Breast epithelium (tissue), 3 donors: ENCODE measurements at regions not wholly inside any gene's neighbourhood (a gene's known extent, or its start where the extent isn't known, plus 50 kb on each side); places are given as distances from the start of the nearest gene placed in this dataset.

Experiments used
- POLR2A ChIP-seq: fragments of 450-650 bp; IDR thresholded peaks from one replicate; pipeline ENCODE4 v1.6.1; 2016; ENCODE audit warnings: antibody characterized with exemption, mild to moderate bottlenecking, moderate library complexity
- POLR2AphosphoS5 ChIP-seq, 3 donors: sonication (generic); formaldehyde crosslinking; IDR thresholded peaks; one replicate each; pipeline ENCODE4 v1.6.1; 2017; ENCODE audit warnings: antibody characterized with exemption in 3 of 3
- TF ChIP-seq, protein P1 (sequence below), 3 donors: fragments of 450-650 bp; IDR thresholded peaks; one replicate each; pipeline ENCODE4 v1.5.1; 2016 to 2017; ENCODE audit warnings: antibody characterized with exemption in 3 of 3, mild to moderate bottlenecking in 3 of 3, moderate library complexity in 3 of 3

DNA sequence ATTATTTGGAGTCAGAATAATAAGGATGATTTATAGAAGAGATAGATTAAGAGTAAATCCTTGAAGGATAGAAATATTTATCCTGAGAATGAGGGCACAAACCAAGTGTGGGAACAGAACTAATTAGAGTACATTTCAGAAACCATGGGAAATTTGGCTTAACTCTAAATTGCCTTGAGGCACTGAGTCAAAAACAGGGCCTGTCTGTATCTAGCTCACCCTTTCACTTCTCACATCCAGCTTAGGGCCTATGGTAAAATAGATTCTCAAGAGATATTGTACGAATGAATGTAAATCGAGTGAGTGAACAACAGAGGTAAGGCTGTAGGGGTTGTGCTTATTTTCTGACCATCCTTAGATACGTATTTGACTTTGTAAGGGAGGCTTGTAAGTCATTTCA lies 586.1 kb upstream of the DPPA4 start:
- TF ChIP-seq POLR2A, result no peak
- TF ChIP-seq POLR2AphosphoS5 (IDR thresholded peaks at IDR 0.05), result no peak
- TF ChIP-seq, protein P1, sequence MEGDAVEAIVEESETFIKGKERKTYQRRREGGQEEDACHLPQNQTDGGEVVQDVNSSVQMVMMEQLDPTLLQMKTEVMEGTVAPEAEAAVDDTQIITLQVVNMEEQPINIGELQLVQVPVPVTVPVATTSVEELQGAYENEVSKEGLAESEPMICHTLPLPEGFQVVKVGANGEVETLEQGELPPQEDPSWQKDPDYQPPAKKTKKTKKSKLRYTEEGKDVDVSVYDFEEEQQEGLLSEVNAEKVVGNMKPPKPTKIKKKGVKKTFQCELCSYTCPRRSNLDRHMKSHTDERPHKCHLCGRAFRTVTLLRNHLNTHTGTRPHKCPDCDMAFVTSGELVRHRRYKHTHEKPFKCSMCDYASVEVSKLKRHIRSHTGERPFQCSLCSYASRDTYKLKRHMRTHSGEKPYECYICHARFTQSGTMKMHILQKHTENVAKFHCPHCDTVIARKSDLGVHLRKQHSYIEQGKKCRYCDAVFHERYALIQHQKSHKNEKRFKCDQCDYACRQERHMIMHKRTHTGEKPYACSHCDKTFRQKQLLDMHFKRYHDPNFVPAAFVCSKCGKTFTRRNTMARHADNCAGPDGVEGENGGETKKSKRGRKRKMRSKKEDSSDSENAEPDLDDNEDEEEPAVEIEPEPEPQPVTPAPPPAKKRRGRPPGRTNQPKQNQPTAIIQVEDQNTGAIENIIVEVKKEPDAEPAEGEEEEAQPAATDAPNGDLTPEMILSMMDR (IDR thresholded peaks at IDR 0.05), result no peak
